HL-60 (cell line): ENCODE measurements at regions not wholly inside any gene's neighbourhood (a gene's known extent, or its start where the extent isn't known, plus 50 kb on each side); places are given as distances from the start of the nearest gene placed in this dataset.

ENCODE experiments used
- DNase-seq, 2 experiments: peaks; one replicate each; pipeline ENCODE4 v3.0.0-alpha.2; 2010 to 2020; ENCODE audit warnings: low read depth in 1 of 2, low spot score in 1 of 2
- H3K27ac ChIP-seq: fragments of 250-450 bp; sonication (Bioruptor Pico); replicated peaks from 2 replicates; pipeline ENCODE4 v1.5.1; 2020; ENCODE audit warnings: mild to moderate bottlenecking, moderate library complexity
- H3K27me3 ChIP-seq: fragments of 250-450 bp; sonication (Bioruptor Pico); 2 replicates; pipeline ENCODE4 v1.5.1; 2021; ENCODE audit warnings: mild to moderate bottlenecking, moderate library complexity; ENCODE audit not compliant: insufficient read depth, poor library complexity, severe bottlenecking
- H3K4me3 ChIP-seq: replicated peaks from 2 replicates; pipeline ENCODE4 v1.5.1; 2011; ENCODE audit warnings: mild to moderate bottlenecking, control low read depth, low read length; ENCODE audit not compliant: insufficient read depth
- CTCF ChIP-seq: IDR thresholded peaks from one replicate; pipeline ENCODE4 v1.5.1; 2011; ENCODE audit warnings: low read length, control low read depth, inconsistent platforms; ENCODE audit not compliant: insufficient read depth
- GABPA ChIP-seq: IDR thresholded peaks from 2 replicates; pipeline ENCODE4 v1.6.1; 2012; ENCODE audit warnings: low read depth
- POLR2AphosphoS5 ChIP-seq: IDR thresholded peaks from 2 replicates; pipeline ENCODE4 v1.6.1; 2012; ENCODE audit warnings: low read depth
- REST ChIP-seq: IDR thresholded peaks from 2 replicates; pipeline ENCODE4 v1.6.1; 2012; ENCODE audit warnings: low read depth; ENCODE audit not compliant: insufficient replicate concordance
- SPI1 ChIP-seq: IDR thresholded peaks from 2 replicates; pipeline ENCODE4 v1.6.1; 2012; ENCODE audit warnings: low read depth, mild to moderate bottlenecking, borderline replicate concordance

- Histone ChIP-seq H3K4me3 (no peak overlapping the region), H3K27ac (no peak overlapping the region), H3K27me3 (no peaks in the 10 kb centered on the region)
- TF ChIP-seq POLR2AphosphoS5 (no peak), REST (no peak), SPI1 (no peak), CTCF (no peak), GABPA (no peak)
- no peak for DNase-seq
Observed at GRCh38 chr9:23394189-23394588, 431.9 kb downstream of the ELAVL2 start.

- no peak for TF ChIP-seq SPI1
- TF ChIP-seq REST: no peak
- TF ChIP-seq GABPA: no peak
- no peak for TF ChIP-seq POLR2AphosphoS5
- TF ChIP-seq CTCF: no peak
- Histone ChIP-seq H3K4me3 (no peak overlapping the region), H3K27ac (no peak overlapping the region), H3K27me3 (no peaks in the 10 kb centered on the region)
- DNase-seq: no peak
Observed at GRCh38 chr9:23408874-23409273, 417.2 kb downstream of the ELAVL2 start.

- H3K4me3 ChIP-seq: no peak overlapping the region
- DNase-seq: no peak
- TF ChIP-seq GABPA (no peak), SPI1 (no peak), REST (no peak), CTCF (no peak), POLR2AphosphoS5 (no peak)
- no peak overlapping the region for H3K27ac ChIP-seq
- H3K27me3 ChIP-seq: no peaks in the 10 kb centered on the region
Observed at GRCh38 chr9:23412046-23412445, 414.0 kb downstream of the ELAVL2 start.
